Left hindlimb (tissue), 1 donor: ENCODE measurements at regions not wholly inside any gene's neighbourhood (a gene's known extent, or its start where the extent isn't known, plus 50 kb on each side); places are given as distances from the start of the nearest gene placed in this dataset.
"Not testable (repeated sequence)": the region's sequence is repeated elsewhere in the genome, so short reads cannot be mapped to it uniquely, and the experiment has no call there.

Experiments
- DNase-seq: peaks from one replicate; pipeline ENCODE4 v3.0.0-alpha.2; 2018

GRCh38 chr4:83758285-83758684 lies 222.4 kb downstream of the GPAT3 start:
- no peak for DNase-seq

GRCh38 chr4:83757121-83757621 lies 221.3 kb downstream of the GPAT3 start:
- DNase-seq = no peak

- DNase-seq = no peak
Measured at GRCh38 chr4:83753260-83753659, 217.4 kb downstream of the GPAT3 start.

- DNase-seq = no peak
Measured at GRCh38 chr4:83751336-83751949, 215.5 kb downstream of the GPAT3 start.

DNA sequence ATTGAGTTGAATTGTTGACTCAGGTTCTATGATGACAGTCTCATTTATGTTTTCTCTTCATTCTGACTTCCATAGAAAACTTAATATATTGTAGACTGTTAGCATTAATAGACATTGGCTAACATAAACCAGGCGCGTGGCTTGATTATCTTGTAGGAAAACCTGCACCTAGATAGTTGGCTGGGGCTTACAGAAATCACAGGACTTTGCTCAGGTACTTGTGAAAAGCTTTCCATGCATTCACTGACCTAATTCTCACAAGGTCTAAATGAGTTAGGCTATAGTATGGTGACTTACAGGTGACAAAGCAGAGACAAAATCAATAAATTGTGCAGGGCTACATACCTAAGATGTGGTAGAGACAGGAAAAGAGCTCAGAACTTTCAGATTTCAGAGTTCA lies 212.8 kb downstream of the GPAT3 start:
- no peak for DNase-seq

GRCh38 chr4:83738895-83739294 lies 203.0 kb downstream of the GPAT3 start:
- DNase-seq = no peak

GRCh38 chr4:83734576-83734975 lies 198.7 kb downstream of the GPAT3 start:
- DNase-seq = no peak

GRCh38 chr4:83732114-83732635 lies 196.3 kb downstream of the GPAT3 start:
- no peak for DNase-seq

GRCh38 chr4:83731609-83732008 lies 195.7 kb downstream of the GPAT3 start:
- no peak for DNase-seq

- not testable (repeated sequence) for DNase-seq
Measured at GRCh38 chr4:83730958-83731357, 195.1 kb downstream of the GPAT3 start.

DNA sequence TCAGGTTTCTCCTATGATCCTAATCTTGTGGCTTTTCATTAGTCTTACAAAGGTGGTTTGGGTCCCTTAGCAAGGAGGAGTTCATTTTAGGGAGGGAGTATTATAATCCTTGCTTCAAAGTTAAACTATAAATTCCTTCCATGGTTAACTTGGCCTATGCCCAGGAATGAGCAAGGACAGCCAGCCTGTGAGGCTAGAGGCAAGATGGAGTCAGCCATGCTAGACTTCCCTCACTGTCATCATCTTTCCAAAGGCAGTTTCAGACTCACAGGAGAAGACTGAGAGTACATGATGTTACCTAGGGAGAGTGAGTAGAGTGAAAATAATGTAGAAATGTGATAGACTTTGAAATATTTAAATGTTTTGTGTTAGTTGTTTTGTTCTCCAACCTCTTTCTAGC lies 192.3 kb downstream of the GPAT3 start:
- DNase-seq = no peak

DNA sequence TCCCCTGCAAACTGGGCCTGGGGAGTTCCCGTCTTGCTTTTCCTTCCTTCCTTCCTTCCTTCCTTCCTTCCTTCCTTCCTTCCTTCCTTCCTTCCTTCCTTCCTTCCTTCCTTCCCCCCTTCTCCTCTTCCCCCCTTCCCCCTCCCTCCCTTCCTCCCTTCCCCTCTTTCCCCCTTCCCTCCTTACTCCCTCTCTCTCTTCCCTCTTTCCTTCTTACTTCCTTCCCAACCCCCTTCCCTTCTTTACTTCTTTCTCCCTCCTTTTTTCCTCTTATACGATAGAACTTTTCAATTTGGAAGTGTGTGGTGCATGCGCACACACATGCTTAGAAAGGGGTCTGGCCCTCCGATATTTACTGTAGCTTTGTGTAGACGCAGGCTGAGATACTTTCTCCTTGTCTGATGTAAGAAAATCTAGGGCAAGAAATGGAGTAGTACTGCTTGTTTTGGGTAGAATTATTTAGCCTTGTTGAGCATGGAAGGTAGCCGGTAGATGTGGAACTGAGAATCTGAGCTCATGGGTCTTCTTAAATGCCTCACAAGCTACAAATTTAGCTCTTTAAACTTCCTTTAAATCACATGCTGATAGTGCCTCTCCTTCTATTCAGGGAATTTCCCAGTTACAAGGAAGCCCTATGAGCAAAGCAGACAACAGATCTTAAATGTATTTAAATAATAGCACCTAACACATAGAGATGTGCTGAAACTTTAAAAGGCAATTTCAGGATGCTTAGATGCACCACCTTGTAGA lies 189.6 kb downstream of the GPAT3 start:
- DNase-seq = no peak

GRCh38 chr4:83724485-83725335 lies 188.8 kb downstream of the GPAT3 start:
- no peak for DNase-seq

- DNase-seq = no peak
Measured at GRCh38 chr4:83723609-83724008, 187.7 kb downstream of the GPAT3 start.

DNA sequence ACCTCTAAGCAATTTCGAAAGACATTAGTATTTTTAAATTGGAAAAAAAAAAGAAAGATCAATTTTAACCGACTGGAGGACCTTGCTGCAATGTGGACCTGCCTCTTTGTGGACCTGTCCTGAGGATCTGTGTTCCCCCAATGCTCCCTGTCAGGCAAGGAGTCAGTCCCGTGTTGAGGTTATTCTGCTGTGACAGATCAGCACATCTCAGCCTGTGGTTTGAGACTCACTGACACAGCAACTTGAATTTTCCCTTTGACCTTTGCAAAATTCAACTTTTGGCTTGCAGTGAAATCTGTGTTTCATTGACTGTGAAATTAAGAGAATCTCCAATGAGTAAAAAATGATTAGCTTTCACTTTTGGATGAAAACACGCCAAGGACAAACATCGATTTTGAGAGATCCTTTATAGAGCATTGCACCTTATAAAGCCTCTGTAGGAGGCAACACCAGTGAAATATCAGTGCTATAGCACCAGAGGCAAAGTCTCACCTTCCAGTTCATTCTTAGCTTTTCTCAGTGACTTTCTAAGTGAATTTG lies 186.9 kb downstream of the GPAT3 start:
- no peak for DNase-seq

GRCh38 chr4:83716874-83717273 lies 181.0 kb downstream of the GPAT3 start:
- DNase-seq = no peak

- no peak for DNase-seq
Measured at GRCh38 chr4:83712890-83713289, 177.0 kb downstream of the GPAT3 start.

GRCh38 chr4:83709627-83710026 lies 173.7 kb downstream of the GPAT3 start:
- no peak for DNase-seq

GRCh38 chr4:83708500-83709175 lies 172.7 kb downstream of the GPAT3 start:
- no peak for DNase-seq

DNA sequence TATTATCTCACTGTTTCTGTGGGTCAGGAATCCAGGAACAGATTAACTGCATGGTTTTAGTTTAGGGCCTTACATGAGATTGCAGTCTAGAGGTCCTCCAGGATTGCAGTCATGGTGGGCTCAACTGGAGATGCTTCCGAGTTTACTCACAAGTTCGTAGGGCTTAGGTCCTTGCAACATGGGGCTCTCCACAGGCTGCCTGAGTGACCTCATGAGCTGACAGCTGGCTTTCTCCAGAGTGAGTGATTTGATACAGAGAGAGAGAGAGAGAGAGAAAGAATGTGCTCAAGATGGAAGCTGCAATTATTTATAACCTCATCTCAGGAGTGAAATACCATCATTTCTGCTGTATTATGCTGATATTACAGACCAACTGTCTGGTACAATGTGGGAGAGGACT lies 168.9 kb downstream of the GPAT3 start:
- DNase-seq = no peak

- no peak for DNase-seq
Measured at GRCh38 chr4:83703752-83704151, 167.8 kb downstream of the GPAT3 start.

DNA sequence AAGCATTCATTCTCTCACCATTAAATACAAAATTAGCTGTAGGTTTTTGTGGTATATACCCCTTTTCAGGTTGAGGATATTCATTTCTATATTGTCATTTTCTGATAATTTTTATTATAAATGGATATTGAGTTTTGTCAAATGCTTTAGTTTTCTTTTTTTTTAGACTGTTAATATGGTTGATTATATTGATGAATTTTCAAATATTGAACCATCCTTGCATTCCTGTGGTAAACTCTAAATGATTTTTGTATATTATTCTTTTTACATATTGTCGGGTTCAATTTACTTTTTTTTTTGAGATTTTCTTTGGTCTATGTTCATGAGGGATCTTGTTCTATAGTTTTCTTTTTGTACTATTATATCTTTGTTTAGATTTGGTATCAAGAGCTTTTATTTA lies 165.1 kb downstream of the GPAT3 start:
- DNase-seq = no peak
